HepG2 (cell line): ENCODE measurements at regions not wholly inside any gene's neighbourhood (a gene's known extent, or its start where the extent isn't known, plus 50 kb on each side); places are given as distances from the start of the nearest gene placed in this dataset.

Source experiments
- ATAC-seq: fragments of 200-7000 bp; cut with Tn5 transposase; 3 replicates; pipeline ENCODE4 v1.9.1; 2020; ENCODE audit warnings: mild to moderate bottlenecking, moderate library complexity
- BruUV-seq: library from RNA; stranded (reverse); fragments of 400-500 nt; replicated peaks from 2 replicates; lab custom pipeline; 2021; lab: Mats Ljungman, UMichigan
- CTCF ChIA-PET: fragments of 300-600 bp; formaldehyde crosslinking; extraction: SDS; loops from one replicate; lab custom pipeline; 2021; ENCODE audit warnings: low total read pairs, inconsistent platforms, low intra/inter-chr PET ratio; lab: Yijun Ruan, JAX
- POLR2A ChIA-PET: fragments of 350-600 bp; sonication (Branson Sonifier 250); formaldehyde crosslinking; loops from one replicate; lab custom pipeline; 2020; ENCODE audit warnings: antibody characterized with exemption, inconsistent platforms; lab: Yijun Ruan, JAX
- DNase-seq: peaks from one replicate; pipeline ENCODE4 v3.0.0-alpha.2; 2015; ENCODE audit warnings: low spot score
- FAIRE-seq: peaks from 3 replicates; lab custom pipeline; 2011; peaks lifted over from hg19 to GRCh38; lab: Jason Lieb, UNC
- H2AFZ ChIP-seq: one replicate; pipeline ENCODE4 v1.6.1; 2011; ENCODE audit warnings: low read length, inconsistent platforms
- H3K27ac ChIP-seq: fragments of 300-600 bp; 3 replicates; pipeline ENCODE4 v1.8.0; 2011; ENCODE audit warnings: mixed run types, mild to moderate bottlenecking, mixed read lengths, low read length, inconsistent platforms; ENCODE audit not compliant: insufficient read depth; ENCODE audit errors: extremely low read length
- H3K27me3 ChIP-seq, 2 experiments: fragments of 200-600 bp in 1 of 2; 2 replicates in 1 of 2; 3 replicates in 1 of 2; pipeline versions ENCODE4 v1.6.0 to v1.8.0; 2011; ENCODE audit warnings: low read length in 2 of 2, mild to moderate bottlenecking in 2 of 2, moderate library complexity in 2 of 2, inconsistent platforms in 1 of 2; ENCODE audit not compliant: insufficient read depth in 2 of 2, control insufficient read depth in 1 of 2
- H3K36me3 ChIP-seq, 2 experiments: fragments of 200-600 bp in 1 of 2; replicated peaks in 1 of 2; 2 replicates in 1 of 2; 3 replicates in 1 of 2; pipeline versions ENCODE4 v1.5.1 to v1.8.0; 2011; ENCODE audit warnings: low read length in 2 of 2, inconsistent platforms in 1 of 2; ENCODE audit not compliant: insufficient read depth in 2 of 2, control insufficient read depth in 1 of 2
- H3K4me1 ChIP-seq: 2 replicates; pipeline ENCODE4 v1.5.1; 2012; ENCODE audit warnings: low read length, inconsistent platforms; ENCODE audit not compliant: insufficient read depth
- H3K4me2 ChIP-seq: 2 replicates; pipeline ENCODE4 v1.6.0; 2011; ENCODE audit warnings: low read depth, low read length, inconsistent platforms
- H3K4me3 ChIP-seq, 3 experiments: fragments of 200-600 bp in 1 of 3; sonication (generic), shearing (Covaris generic) in 1 of 3; replicated peaks in 1 of 3; 2 replicates each; pipeline ENCODE4 v1.5.1; 2011 to 2016; ENCODE audit warnings: low read length in 3 of 3, inconsistent platforms in 2 of 3, low read depth in 2 of 3, mild to moderate bottlenecking in 2 of 3, control low read depth in 1 of 3, mixed read lengths in 1 of 3; ENCODE audit not compliant: insufficient read depth in 1 of 3
- H3K79me2 ChIP-seq: one replicate; pipeline ENCODE4 v1.6.1; 2011; ENCODE audit warnings: low read length, inconsistent platforms; ENCODE audit not compliant: insufficient read depth
- H3K9ac ChIP-seq: 2 replicates; pipeline ENCODE4 v1.6.0; 2011; ENCODE audit warnings: mild to moderate bottlenecking, low read depth, low read length, inconsistent platforms; ENCODE audit not compliant: insufficient read depth
- H3K9me3 ChIP-seq: 2 replicates; pipeline ENCODE4 v1.5.1; 2012; ENCODE audit warnings: mild to moderate bottlenecking, low read length
- H4K20me1 ChIP-seq: 2 replicates; pipeline ENCODE4 v1.6.0; 2011; ENCODE audit warnings: inconsistent platforms, mild to moderate bottlenecking, low read length, moderate library complexity; ENCODE audit not compliant: insufficient read depth
- HDAC2 ChIP-seq: sonication (generic); formaldehyde crosslinking; IDR thresholded peaks from 2 replicates; pipeline ENCODE4 v1.4.0; 2020; ENCODE audit warnings: missing genetic modification reagents
- HOXA3 ChIP-seq: sonication (generic); formaldehyde crosslinking; IDR thresholded peaks from 2 replicates; pipeline ENCODE4 v1.5.0; 2020; ENCODE audit warnings: missing genetic modification reagents
- HOXD1 ChIP-seq: sonication (generic); formaldehyde crosslinking; IDR thresholded peaks from 2 replicates; pipeline ENCODE4 v1.5.0; 2020; ENCODE audit warnings: missing genetic modification reagents
- MAF1 ChIP-seq: sonication (generic); formaldehyde crosslinking; IDR thresholded peaks from 2 replicates; pipeline ENCODE4 v1.5.0; 2020; ENCODE audit warnings: missing genetic modification reagents, borderline replicate concordance
- MBD4 ChIP-seq: IDR thresholded peaks from 2 replicates; pipeline ENCODE4 v1.6.1; 2012; ENCODE audit warnings: low read length, inconsistent platforms, borderline replicate concordance
- MXD4 ChIP-seq: IDR thresholded peaks from 2 replicates; pipeline ENCODE4 v1.6.1; 2016; ENCODE audit warnings: mild to moderate bottlenecking, missing biosample characterization, missing genetic modification reagents
- PAF1 ChIP-seq: IDR thresholded peaks from 2 replicates; pipeline ENCODE4 v1.6.1; 2016; ENCODE audit warnings: missing genetic modification reagents, missing compliant biosample characterization
- POGZ ChIP-seq: sonication (generic); formaldehyde crosslinking; IDR thresholded peaks from 2 replicates; pipeline ENCODE4 v1.4.0; 2020; ENCODE audit warnings: mild to moderate bottlenecking, missing genetic modification reagents
- RFX5 ChIP-seq: IDR thresholded peaks from 2 replicates; pipeline ENCODE4 v1.6.1; 2011; ENCODE audit warnings: low read depth, low read length, improper control_type of control experiment
- ZNF468 ChIP-seq: sonication (generic); formaldehyde crosslinking; IDR thresholded peaks from 2 replicates; pipeline ENCODE4 v1.8.0; 2022; ENCODE audit warnings: mild to moderate bottlenecking, moderate library complexity, missing genetic modification reagents
- ZNF550 ChIP-seq: sonication (generic); formaldehyde crosslinking; IDR thresholded peaks from 2 replicates; pipeline ENCODE4 v1.4.0; 2020; ENCODE audit warnings: mild to moderate bottlenecking, missing genetic modification reagents, borderline replicate concordance
- ZNF607 ChIP-seq: sonication (generic); formaldehyde crosslinking; IDR thresholded peaks from 2 replicates; pipeline ENCODE4 v1.5.1; 2020; ENCODE audit warnings: missing genetic modification reagents, mild to moderate bottlenecking, borderline replicate concordance
- ZSCAN22 ChIP-seq: sonication (generic); formaldehyde crosslinking; IDR thresholded peaks from 2 replicates; pipeline ENCODE4 v1.4.0; 2020; ENCODE audit warnings: mild to moderate bottlenecking, missing genetic modification reagents
- ZSCAN29 ChIP-seq: sonication (generic); formaldehyde crosslinking; conservative IDR thresholded peaks from 2 replicates; pipeline ENCODE4 v1.4.0; 2020; ENCODE audit warnings: mild to moderate bottlenecking, missing genetic modification reagents
- ZSCAN31 ChIP-seq: sonication (generic); formaldehyde crosslinking; IDR thresholded peaks from 2 replicates; pipeline ENCODE4 v1.5.0; 2020; ENCODE audit warnings: low read depth, mild to moderate bottlenecking, missing genetic modification reagents
- WGBS: methylation state at CpG from one replicate; pipeline ENCODE4 v1.1.6; 2017; ENCODE audit warnings: low lambda C conversion rate; 5-methylcytosine and 5-hydroxymethylcytosine counted together
- in situ Hi-C: cut with HindIII; loops from 2 replicates; pipeline ENCODE4 v1.10.0; 2017; ENCODE audit warnings: low pct_unique_long_range_greater_than_20kb; ENCODE audit not compliant: extremely low pct_ligation_motif_present
- intact Hi-C: fragments of 100-400 bp; cut with micrococcal nuclease; formaldehyde crosslinking; loops from one replicate; pipeline ENCODE4 v1.10.0; 2022; ENCODE audit not compliant: unreplicated experiment
- TF ChIP-seq, protein P1 (sequence below): sonication (generic); formaldehyde crosslinking; IDR thresholded peaks from 2 replicates; pipeline ENCODE4 v1.4.0; 2020; ENCODE audit warnings: missing genetic modification reagents
- TF ChIP-seq, protein P2 (sequence below): IDR thresholded peaks from 2 replicates; pipeline ENCODE4 v1.6.1; 2018; ENCODE audit warnings: missing genetic modification reagents
- TF ChIP-seq, protein P3 (sequence below): sonication (generic); IDR thresholded peaks from 2 replicates; pipeline ENCODE4 v1.6.1; 2016; ENCODE audit warnings: low read depth, borderline replicate concordance

DNA sequence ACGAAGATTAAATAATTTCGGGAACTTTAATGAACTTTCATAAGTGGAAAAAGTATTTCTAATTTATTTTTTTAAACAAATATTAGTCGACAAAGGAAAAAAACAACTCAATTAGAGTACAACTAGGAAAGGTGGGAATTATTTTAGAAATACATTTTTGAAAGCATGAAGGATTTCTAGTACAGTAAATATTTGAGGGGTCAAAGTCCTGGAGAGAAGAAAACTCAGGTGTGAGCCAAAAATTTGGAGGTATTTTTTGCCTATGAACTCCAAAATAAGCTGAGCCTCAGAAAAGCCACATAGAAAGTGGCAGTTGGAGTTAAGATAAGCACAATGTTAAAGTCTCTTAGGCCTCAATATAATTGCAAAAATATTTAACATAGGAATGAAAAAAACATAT, 2017.3 kb downstream of the C4orf33 start:
- Histone ChIP-seq H3K4me1 (no peaks in the 10 kb centered on the region), H3K36me3 (no peaks in the 10 kb centered on the region), H3K27ac (no peak overlapping the region)
- no peak for FAIRE-seq
- TF ChIP-seq HOXA3 (CRISPR knock-in tag) = no peak
- no peak for TF ChIP-seq ZSCAN31 (CRISPR knock-in tag)
- TF ChIP-seq, protein P1, sequence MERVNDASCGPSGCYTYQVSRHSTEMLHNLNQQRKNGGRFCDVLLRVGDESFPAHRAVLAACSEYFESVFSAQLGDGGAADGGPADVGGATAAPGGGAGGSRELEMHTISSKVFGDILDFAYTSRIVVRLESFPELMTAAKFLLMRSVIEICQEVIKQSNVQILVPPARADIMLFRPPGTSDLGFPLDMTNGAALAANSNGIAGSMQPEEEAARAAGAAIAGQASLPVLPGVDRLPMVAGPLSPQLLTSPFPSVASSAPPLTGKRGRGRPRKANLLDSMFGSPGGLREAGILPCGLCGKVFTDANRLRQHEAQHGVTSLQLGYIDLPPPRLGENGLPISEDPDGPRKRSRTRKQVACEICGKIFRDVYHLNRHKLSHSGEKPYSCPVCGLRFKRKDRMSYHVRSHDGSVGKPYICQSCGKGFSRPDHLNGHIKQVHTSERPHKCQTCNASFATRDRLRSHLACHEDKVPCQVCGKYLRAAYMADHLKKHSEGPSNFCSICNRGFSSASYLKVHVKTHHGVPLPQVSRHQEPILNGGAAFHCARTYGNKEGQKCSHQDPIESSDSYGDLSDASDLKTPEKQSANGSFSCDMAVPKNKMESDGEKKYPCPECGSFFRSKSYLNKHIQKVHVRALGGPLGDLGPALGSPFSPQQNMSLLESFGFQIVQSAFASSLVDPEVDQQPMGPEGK (CRISPR knock-in tag) = no peak
- TF ChIP-seq ZSCAN22 (CRISPR knock-in tag) = no peak
- TF ChIP-seq, all 625 proteins: peak for 0
- POLR2A ChIA-PET = no interaction called here
- 15% methylated on average over 3 of the region's 3 CpGs for WGBS
- Histone ChIP-seq H3K27me3 (no peaks in the 10 kb centered on the region), H3K9me3 (no peaks in the 10 kb centered on the region), H3K79me2 (no peaks in the 10 kb centered on the region), H3K9ac (no peak overlapping the region), H4K20me1 (no peaks in the 10 kb centered on the region), H2AFZ (no peak overlapping the region), H3K4me3 (no peak overlapping the region), H3K4me2 (no peak overlapping the region)
- no peak for DNase-seq
- intact Hi-C loops (no loop called here), in situ Hi-C loops (no loop called here)
- ATAC-seq = no peak
- no TSS peak for BruUV-seq
- CTCF ChIA-PET = no interaction called here

DNA sequence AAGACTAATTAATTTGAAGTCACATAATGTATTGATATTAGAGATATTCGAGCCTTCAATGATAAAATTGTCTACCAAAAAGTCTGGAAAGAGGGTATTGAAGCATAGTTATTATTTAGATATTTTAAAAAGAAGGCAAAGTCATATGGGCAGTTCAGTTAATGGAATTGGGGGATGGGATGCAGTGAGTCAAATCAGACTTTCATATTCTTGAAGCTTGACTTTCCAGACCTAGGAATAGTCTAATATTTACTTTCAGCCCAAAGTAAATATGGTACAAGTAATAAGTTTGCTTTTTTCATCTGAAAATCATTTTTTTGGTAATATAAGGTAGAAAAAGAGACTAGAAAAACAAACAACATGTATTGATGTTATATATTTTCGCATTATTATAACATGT, 2017.8 kb downstream of the C4orf33 start:
- no TSS peak for BruUV-seq
- in situ Hi-C loops = no loop called here
- no peaks in the 10 kb centered on the region for H3K9me3 ChIP-seq
- TF ChIP-seq, protein P2, sequence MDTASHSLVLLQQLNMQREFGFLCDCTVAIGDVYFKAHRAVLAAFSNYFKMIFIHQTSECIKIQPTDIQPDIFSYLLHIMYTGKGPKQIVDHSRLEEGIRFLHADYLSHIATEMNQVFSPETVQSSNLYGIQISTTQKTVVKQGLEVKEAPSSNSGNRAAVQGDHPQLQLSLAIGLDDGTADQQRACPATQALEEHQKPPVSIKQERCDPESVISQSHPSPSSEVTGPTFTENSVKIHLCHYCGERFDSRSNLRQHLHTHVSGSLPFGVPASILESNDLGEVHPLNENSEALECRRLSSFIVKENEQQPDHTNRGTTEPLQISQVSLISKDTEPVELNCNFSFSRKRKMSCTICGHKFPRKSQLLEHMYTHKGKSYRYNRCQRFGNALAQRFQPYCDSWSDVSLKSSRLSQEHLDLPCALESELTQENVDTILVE (CRISPR knock-in tag) = no peak
- TF ChIP-seq ZNF607 (CRISPR knock-in tag) (no peak), MAF1 (CRISPR knock-in tag) (no peak), POGZ (no peak), ZNF468 (CRISPR knock-in tag) (no peak), MXD4 (CRISPR knock-in tag) (no peak), HDAC2 (CRISPR knock-in tag) (no peak), ZNF550 (CRISPR knock-in tag) (no peak), MBD4 (no peak), PAF1 (CRISPR knock-in tag) (no peak), HOXD1 (no peak), RFX5 (no peak), ZSCAN29 (CRISPR knock-in tag) (no peak)
- TF ChIP-seq, protein P3, sequence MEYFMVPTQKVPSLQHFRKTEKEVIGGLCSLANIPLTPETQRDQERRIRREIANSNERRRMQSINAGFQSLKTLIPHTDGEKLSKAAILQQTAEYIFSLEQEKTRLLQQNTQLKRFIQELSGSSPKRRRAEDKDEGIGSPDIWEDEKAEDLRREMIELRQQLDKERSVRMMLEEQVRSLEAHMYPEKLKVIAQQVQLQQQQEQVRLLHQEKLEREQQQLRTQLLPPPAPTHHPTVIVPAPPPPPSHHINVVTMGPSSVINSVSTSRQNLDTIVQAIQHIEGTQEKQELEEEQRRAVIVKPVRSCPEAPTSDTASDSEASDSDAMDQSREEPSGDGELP = no peak

More for the DNA sequence above, 2017.8 kb downstream of the C4orf33 start:
- CTCF ChIA-PET = no interaction called here
- no peak overlapping the region for H2AFZ ChIP-seq
- no peaks in the 10 kb centered on the region for H3K79me2 ChIP-seq
- ATAC-seq (no peak), DNase-seq (no peak), FAIRE-seq (no peak)
- H3K36me3 ChIP-seq = no peaks in the 10 kb centered on the region
- no peaks in the 10 kb centered on the region for H3K27me3 ChIP-seq
- intact Hi-C loops = no loop called here
- 4% methylated on average over 2 of the region's 2 CpGs for WGBS
- H3K9ac ChIP-seq = no peak overlapping the region
- POLR2A ChIA-PET = no interaction called here
- no peak overlapping the region for H3K4me2 ChIP-seq
- H3K27ac ChIP-seq = no peak overlapping the region
- no peaks in the 10 kb centered on the region for H3K4me1 ChIP-seq
- H4K20me1 ChIP-seq = no peaks in the 10 kb centered on the region
- H3K4me3 ChIP-seq = no peak overlapping the region
